ENCODE measurements at regions not wholly inside any gene's neighbourhood (a gene's known extent, or its start where the extent isn't known, plus 50 kb on each side); places are given as distances from the start of the nearest gene placed in this dataset.

DNA sequence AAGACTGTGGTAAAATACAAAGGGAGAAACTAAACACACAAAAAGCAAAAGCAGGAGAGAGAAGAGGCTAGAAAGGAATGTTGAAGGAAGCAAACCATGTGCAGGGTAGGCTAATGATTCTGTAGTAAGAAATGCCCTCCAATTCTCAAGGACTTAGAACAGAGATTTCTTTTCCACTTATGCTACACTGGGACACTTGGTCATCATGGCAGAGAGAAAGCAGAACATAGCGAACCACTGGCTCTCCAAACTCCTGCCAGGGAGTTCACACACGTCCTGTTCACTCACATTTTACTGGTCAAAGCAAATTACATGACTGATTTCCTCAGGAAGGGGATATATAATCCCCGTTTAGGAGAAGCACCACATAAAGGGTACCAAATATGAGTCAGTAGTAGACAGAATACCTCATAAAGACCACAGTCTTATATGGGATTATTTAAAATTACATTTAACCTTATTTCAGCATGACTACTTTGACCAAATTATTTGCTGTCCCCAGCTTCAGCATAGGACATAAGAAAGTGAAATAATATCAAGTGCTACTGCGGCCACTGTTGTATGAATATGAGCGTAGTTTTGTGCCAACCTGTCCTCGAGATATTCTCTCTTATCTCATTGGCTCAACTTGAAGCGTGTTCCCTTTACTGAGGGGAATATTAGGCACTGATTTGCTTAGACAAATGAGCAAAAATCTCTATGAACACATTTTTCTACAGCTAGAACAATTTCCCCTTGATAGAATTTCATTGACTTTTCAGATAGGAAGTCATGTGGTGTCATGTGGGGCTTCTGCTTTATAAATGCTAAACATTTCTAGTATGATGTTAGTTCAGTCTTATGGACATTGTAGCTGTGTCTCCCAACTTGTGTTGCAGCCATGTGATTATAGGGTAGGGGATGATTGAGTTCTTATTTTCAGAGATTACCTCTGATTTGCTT is 81.7 kb downstream of the FAM161A start:
- Histone ChIP-seq H3K4ac (replicated peaks; ENCODE audit: insufficient read length, low read depth, low read length) (no peak overlapping the region), H3K27ac (ENCODE audit: low read depth, low read length) (no peak overlapping the region), H2BK15ac (ENCODE audit: low read length) (no peak overlapping the region), H3K27me3 (replicated peaks in 1 of 4; ENCODE audit: control insufficient read depth in 3 of 4, extremely low read depth in 1 of 4, insufficient read depth in 3 of 4, low read length in 3 of 4) (no peaks in the 10 kb centered on the region), H3K36me3 (ENCODE audit: control insufficient read depth in 2 of 4, insufficient read depth in 4 of 4, low read length in 3 of 4) (no peaks in the 10 kb centered on the region), H4K8ac (ENCODE audit: extremely low read depth, insufficient read depth, low read length) (no peak overlapping the region), H2AK5ac (ENCODE audit: low read depth, low read length) (no peak overlapping the region), H3K79me2 (ENCODE audit: control insufficient read depth in 1 of 2, insufficient read depth in 2 of 2, low read length in 2 of 2) (no peaks in the 10 kb centered on the region), H2BK120ac (replicated peaks; ENCODE audit: low read depth, low read length) (no peak overlapping the region), H4K91ac (replicated peaks; ENCODE audit: insufficient read length, low read length) (no peak overlapping the region), H2BK5ac (ENCODE audit: low read depth, low read length) (no peak overlapping the region), H3K4me2 (ENCODE audit: insufficient read depth in 1 of 2, low read depth in 2 of 2, low read length in 2 of 2) (no peak overlapping the region), H3K9me3 (ENCODE audit: insufficient read depth in 2 of 2, low read depth in 1 of 2, low read length in 1 of 2) (no peaks in the 10 kb centered on the region), H2BK12ac (ENCODE audit: low read depth, low read length) (no peak overlapping the region), H3K9ac (replicated peaks in 1 of 4; ENCODE audit: extremely low read depth in 1 of 4, low read depth in 3 of 4, low read length in 3 of 4) (no peak overlapping the region), H3K79me1 (ENCODE audit: low read depth, low read length) (no peaks in the 10 kb centered on the region), H2AFZ (ENCODE audit: low read length) (0 out of 2 replicates have a peak overlapping the region, but pooled peaks have one; percentile 64), H3K14ac (ENCODE audit: insufficient read length) (no peak overlapping the region), H3K23ac (ENCODE audit: insufficient read length) (no peak overlapping the region), H4K5ac (ENCODE audit: insufficient read length, low read depth, low read length) (no peak overlapping the region), H2BK20ac (ENCODE audit: low read length) (no peak overlapping the region), H3K4me3 (ENCODE audit: extremely low read depth in 1 of 4, insufficient read depth in 2 of 4, low read depth in 3 of 4, low read length in 4 of 4) (no peak overlapping the region), H4K20me1 (replicated peaks in 1 of 2; ENCODE audit: control insufficient read depth in 1 of 2, insufficient read depth in 2 of 2, low read length in 2 of 2) (no peaks in the 10 kb centered on the region), H3K23me2 (ENCODE audit: low read depth, low read length) (no peaks in the 10 kb centered on the region), H3K56ac (replicated peaks; ENCODE audit: insufficient read length, low read depth, low read length) (no peak overlapping the region), H3K4me1 (replicated peaks in 1 of 4; ENCODE audit: control insufficient read depth in 3 of 4, insufficient read depth in 4 of 4, low read length in 3 of 4) (no peaks in the 10 kb centered on the region), H3K18ac (ENCODE audit: extremely low read depth, low read length) (no peak overlapping the region)
- WGBS, 2 experiments (ENCODE audit: extremely low coverage in 1 of 2, insufficient coverage in 1 of 2, insufficient read length in 1 of 2, insufficient replicate concordance in 2 of 2, low coverage in 1 of 2, low lambda C conversion rate in 2 of 2, missing lambda C conversion rate in 1 of 2) = 81% methylated on average over 7 of the region's 7 CpGs; no CpG with 5 or more reads in 1 of the 2 experiments
- TF ChIP-seq RNF2 (IDR thresholded peaks at IDR 0.05; ENCODE audit: borderline replicate concordance, low read depth, low read length, missing control alignments, poor library complexity, severe bottlenecking) (no peak), ASH2L (IDR thresholded peaks at IDR 0.05; ENCODE audit: low read length) (no peak), GTF2F1 (IDR thresholded peaks at IDR 0.05; ENCODE audit: borderline replicate concordance, low read depth, low read length) (no peak), SRF (IDR thresholded peaks at IDR 0.05; ENCODE audit: low read depth, low read length) (no peak), BCL11A (IDR thresholded peaks at IDR 0.05; ENCODE audit: low read depth in 2 of 2, low read length in 2 of 2) (no peak)
- TF ChIP-seq, protein P1, sequence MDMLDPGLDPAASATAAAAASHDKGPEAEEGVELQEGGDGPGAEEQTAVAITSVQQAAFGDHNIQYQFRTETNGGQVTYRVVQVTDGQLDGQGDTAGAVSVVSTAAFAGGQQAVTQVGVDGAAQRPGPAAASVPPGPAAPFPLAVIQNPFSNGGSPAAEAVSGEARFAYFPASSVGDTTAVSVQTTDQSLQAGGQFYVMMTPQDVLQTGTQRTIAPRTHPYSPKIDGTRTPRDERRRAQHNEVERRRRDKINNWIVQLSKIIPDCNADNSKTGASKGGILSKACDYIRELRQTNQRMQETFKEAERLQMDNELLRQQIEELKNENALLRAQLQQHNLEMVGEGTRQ (IDR thresholded peaks at IDR 0.05; ENCODE audit: low read length) = no peak
- DNase-seq (ENCODE audit: low read depth in 1 of 2, low spot score in 2 of 2) (no peak), FAIRE-seq (no peak)
- CTCF ChIA-PET (ENCODE audit: partially characterized antibody) = no interaction called here
- POLR2A ChIA-PET (ENCODE audit: partially characterized antibody) = interaction anchor here (0.9 to 1.6 kb wide), 2 partner anchors 8 to 15 kb away, joined by 3 to 5 read pairs; no protein-coding TSS in a partner anchor

Data from H1 (cell line).